DOHH2 (cell line): ENCODE measurements at regions not wholly inside any gene's neighbourhood (a gene's known extent, or its start where the extent isn't known, plus 50 kb on each side); places are given as distances from the start of the nearest gene placed in this dataset.

Experiments used
- H3F3A ChIP-seq: fragments of 200-600 bp; sonication (generic), shearing (Covaris generic); 2 replicates; pipeline ENCODE4 v1.6.0; 2016; ENCODE audit warnings: antibody characterized with exemption, mild to moderate bottlenecking; ENCODE audit not compliant: control insufficient read depth, insufficient read depth
- H3K27ac ChIP-seq: fragments of 200-600 bp; sonication (generic); 2 replicates; pipeline ENCODE4 v1.5.1; 2014; ENCODE audit warnings: low read depth, mild to moderate bottlenecking, low read length, moderate library complexity
- H3K27me3 ChIP-seq: fragments of 200-600 bp; sonication (generic); 2 replicates; pipeline ENCODE4 v1.6.1; 2014; ENCODE audit warnings: mild to moderate bottlenecking, low read length, mixed read lengths; ENCODE audit not compliant: control insufficient read depth
- H3K36me3 ChIP-seq: fragments of 200-600 bp; sonication (generic); 2 replicates; pipeline ENCODE4 v1.6.1; 2014; ENCODE audit warnings: mild to moderate bottlenecking, low read length, moderate library complexity, mixed read lengths; ENCODE audit not compliant: control insufficient read depth
- H3K4me1 ChIP-seq: fragments of 200-600 bp; sonication (generic); 2 replicates; pipeline ENCODE4 v1.6.1; 2014; ENCODE audit warnings: mild to moderate bottlenecking, low read length, mixed read lengths; ENCODE audit not compliant: control insufficient read depth
- H3K4me2 ChIP-seq: fragments of 200-600 bp; sonication (generic); 2 replicates; pipeline ENCODE4 v1.6.0; 2014; ENCODE audit warnings: mild to moderate bottlenecking, low read length, moderate library complexity
- H3K4me3 ChIP-seq: fragments of 200-600 bp; sonication (generic); 2 replicates; pipeline ENCODE4 v1.5.1; 2014; ENCODE audit warnings: mild to moderate bottlenecking, low read length, mixed read lengths
- H3K79me2 ChIP-seq: fragments of 200-600 bp; sonication (generic); 2 replicates; pipeline ENCODE4 v1.6.1; 2014; ENCODE audit warnings: mild to moderate bottlenecking, low read length, mixed read lengths; ENCODE audit not compliant: control insufficient read depth
- H3K9me2 ChIP-seq: fragments of 200-600 bp; sonication (generic); replicated peaks from 2 replicates; pipeline ENCODE4 v1.6.1; 2014; ENCODE audit warnings: mild to moderate bottlenecking, low read length, mixed read lengths; ENCODE audit not compliant: control insufficient read depth
- H3K9me3 ChIP-seq: fragments of 200-600 bp; sonication (generic); 2 replicates; pipeline ENCODE4 v1.6.1; 2014; ENCODE audit warnings: antibody characterized with exemption, low read length, mixed read lengths; ENCODE audit not compliant: control insufficient read depth, insufficient read depth
- H4K20me1 ChIP-seq: fragments of 200-600 bp; sonication (generic); 2 replicates; pipeline ENCODE4 v1.6.0; 2014; ENCODE audit warnings: low read depth, mild to moderate bottlenecking, antibody characterized with exemption, low read length, moderate library complexity; ENCODE audit not compliant: control insufficient read depth, insufficient read depth
- EZH2phosphoT487 ChIP-seq: fragments of 200-600 bp; sonication (generic); IDR thresholded peaks from 2 replicates; pipeline ENCODE4 v1.6.1; 2017; ENCODE audit warnings: borderline replicate concordance, mild to moderate bottlenecking, antibody characterized with exemption, low read length, moderate library complexity, mixed read lengths
- TF ChIP-seq, protein P1 (sequence below): fragments of 200-600 bp; sonication (generic); IDR thresholded peaks from one replicate; pipeline ENCODE4 v1.5.1; 2014; ENCODE audit warnings: antibody characterized with exemption, mild to moderate bottlenecking, low read depth, low read length; ENCODE audit not compliant: poor library complexity, severe bottlenecking

GRCh38 chr3:87509401-87509800, 233.0 kb upstream of the POU1F1 start:
- Histone ChIP-seq H3K79me2 (no peaks in the 10 kb centered on the region), H4K20me1 (no peaks in the 10 kb centered on the region), H3K27me3 (no peaks in the 10 kb centered on the region), H3K27ac (no peak overlapping the region), H3K9me3 (no peaks in the 10 kb centered on the region), H3F3A (no peaks in the 10 kb centered on the region), H3K36me3 (no peaks in the 10 kb centered on the region), H3K4me1 (no peaks in the 10 kb centered on the region), H3K4me2 (no peak overlapping the region), H3K4me3 (no peak overlapping the region), H3K9me2 (no peaks in the 10 kb centered on the region)
- no peak for TF ChIP-seq EZH2phosphoT487
- TF ChIP-seq, protein P1, sequence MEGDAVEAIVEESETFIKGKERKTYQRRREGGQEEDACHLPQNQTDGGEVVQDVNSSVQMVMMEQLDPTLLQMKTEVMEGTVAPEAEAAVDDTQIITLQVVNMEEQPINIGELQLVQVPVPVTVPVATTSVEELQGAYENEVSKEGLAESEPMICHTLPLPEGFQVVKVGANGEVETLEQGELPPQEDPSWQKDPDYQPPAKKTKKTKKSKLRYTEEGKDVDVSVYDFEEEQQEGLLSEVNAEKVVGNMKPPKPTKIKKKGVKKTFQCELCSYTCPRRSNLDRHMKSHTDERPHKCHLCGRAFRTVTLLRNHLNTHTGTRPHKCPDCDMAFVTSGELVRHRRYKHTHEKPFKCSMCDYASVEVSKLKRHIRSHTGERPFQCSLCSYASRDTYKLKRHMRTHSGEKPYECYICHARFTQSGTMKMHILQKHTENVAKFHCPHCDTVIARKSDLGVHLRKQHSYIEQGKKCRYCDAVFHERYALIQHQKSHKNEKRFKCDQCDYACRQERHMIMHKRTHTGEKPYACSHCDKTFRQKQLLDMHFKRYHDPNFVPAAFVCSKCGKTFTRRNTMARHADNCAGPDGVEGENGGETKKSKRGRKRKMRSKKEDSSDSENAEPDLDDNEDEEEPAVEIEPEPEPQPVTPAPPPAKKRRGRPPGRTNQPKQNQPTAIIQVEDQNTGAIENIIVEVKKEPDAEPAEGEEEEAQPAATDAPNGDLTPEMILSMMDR = no peak

GRCh38 chr3:87508921-87509320, 232.5 kb upstream of the POU1F1 start:
- Histone ChIP-seq H3K9me2 (no peaks in the 10 kb centered on the region), H3K4me3 (no peak overlapping the region), H3F3A (no peaks in the 10 kb centered on the region)

GRCh38 chr3:87507753-87508152, 231.4 kb upstream of the POU1F1 start:
- no peaks in the 10 kb centered on the region for H3K4me1 ChIP-seq
- no peaks in the 10 kb centered on the region for H3K36me3 ChIP-seq
- H3K4me2 ChIP-seq = no peak overlapping the region
- no peaks in the 10 kb centered on the region for H3K9me2 ChIP-seq
- no peaks in the 10 kb centered on the region for H4K20me1 ChIP-seq
- H3K27ac ChIP-seq = no peak overlapping the region
- no peaks in the 10 kb centered on the region for H3K79me2 ChIP-seq
- TF ChIP-seq EZH2phosphoT487 = no peak
- TF ChIP-seq, protein P1 = no peak
- no peaks in the 10 kb centered on the region for H3K27me3 ChIP-seq
- no peak overlapping the region for H3K4me3 ChIP-seq
- no peaks in the 10 kb centered on the region for H3F3A ChIP-seq
- H3K9me3 ChIP-seq = no peaks in the 10 kb centered on the region

More at GRCh38 chr3:87508921-87509320, 232.5 kb upstream of the POU1F1 start:
- no peaks in the 10 kb centered on the region for H3K36me3 ChIP-seq
- no peaks in the 10 kb centered on the region for H3K4me1 ChIP-seq
- H3K27ac ChIP-seq = no peak overlapping the region
- TF ChIP-seq, protein P1 = no peak
- TF ChIP-seq EZH2phosphoT487 = no peak
- no peaks in the 10 kb centered on the region for H3K27me3 ChIP-seq
- no peaks in the 10 kb centered on the region for H3K9me3 ChIP-seq
- no peaks in the 10 kb centered on the region for H3K79me2 ChIP-seq
- no peaks in the 10 kb centered on the region for H4K20me1 ChIP-seq
- no peak overlapping the region for H3K4me2 ChIP-seq
